WTC11 (cell line): ENCODE measurements at regions not wholly inside any gene's neighbourhood (a gene's known extent, or its start where the extent isn't known, plus 50 kb on each side); places are given as distances from the start of the nearest gene placed in this dataset.

ENCODE experiments used
- ATAC-seq: fragments of 200-7000 bp; cut with Tn5 transposase; 2 replicates; pipeline ENCODE4 v1.10.0; 2021; ENCODE audit warnings: mild to moderate bottlenecking, moderate library complexity
- CTCF ChIA-PET: fragments of 300-600 bp; sonication (Branson Sonifier 250); formaldehyde crosslinking; loops from one replicate; lab custom pipeline; 2021; ENCODE audit warnings: antibody characterized with exemption; lab: Charles Lee
- POLR2A ChIA-PET: fragments of 350-600 bp; sonication (Branson Sonifier 250); formaldehyde crosslinking; loops from one replicate; lab custom pipeline; 2021; ENCODE audit warnings: antibody characterized with exemption; lab: Charles Lee
- DNase-seq: peaks from one replicate; pipeline ENCODE4 v3.0.0; 2021; ENCODE audit warnings: low spot score
- H3K27ac Mint-ChIP-seq: 2 replicates; pipeline ENCODE4 v1.8.0; 2021; ENCODE audit warnings: mixed read lengths
- H3K27me3 Mint-ChIP-seq: 2 replicates; pipeline ENCODE4 v1.8.0; 2021; ENCODE audit warnings: low read depth, mild to moderate bottlenecking, moderate library complexity, mixed read lengths
- H3K36me3 Mint-ChIP-seq: 2 replicates; pipeline ENCODE4 v1.8.0; 2021; ENCODE audit warnings: mixed read lengths
- H3K4me1 Mint-ChIP-seq: 2 replicates; pipeline ENCODE4 v1.8.0; 2022; ENCODE audit warnings: mixed read lengths
- H3K4me3 Mint-ChIP-seq: 2 replicates; pipeline ENCODE4 v1.8.0; 2021; ENCODE audit warnings: mild to moderate bottlenecking, moderate library complexity, mixed read lengths
- H3K9me3 Mint-ChIP-seq: 2 replicates; pipeline ENCODE4 v1.8.0; 2021; ENCODE audit warnings: mixed read lengths
- ATF1 ChIP-seq: sonication (generic); formaldehyde crosslinking; IDR thresholded peaks from 2 replicates; pipeline ENCODE4 v1.8.1; 2023; ENCODE audit warnings: mild to moderate bottlenecking, moderate library complexity, missing genetic modification reagents
- ESRRA ChIP-seq: sonication (generic); formaldehyde crosslinking; IDR thresholded peaks from 2 replicates; pipeline ENCODE4 v1.8.1; 2022; ENCODE audit warnings: mild to moderate bottlenecking, missing genetic modification reagents, borderline replicate concordance
- FOXK1 ChIP-seq: sonication (generic); formaldehyde crosslinking; IDR thresholded peaks from 2 replicates; pipeline ENCODE4 v1.8.0; 2022; ENCODE audit warnings: mild to moderate bottlenecking, moderate library complexity, missing genetic modification reagents
- JUN ChIP-seq: sonication (generic); formaldehyde crosslinking; IDR thresholded peaks from 2 replicates; pipeline ENCODE4 v1.8.0; 2023; ENCODE audit warnings: mild to moderate bottlenecking, missing genetic modification reagents
- MXD4 ChIP-seq: fragments of 250-450 bp; sonication (Bioruptor Pico); IDR thresholded peaks from 2 replicates; pipeline ENCODE4 v1.8.0; 2021; ENCODE audit warnings: mild to moderate bottlenecking, moderate library complexity, borderline replicate concordance
- NFE2L1 ChIP-seq: sonication (generic); formaldehyde crosslinking; IDR thresholded peaks from 2 replicates; pipeline ENCODE4 v1.8.1; 2023; ENCODE audit warnings: missing genetic modification reagents
- NR1H2 ChIP-seq: sonication (generic); formaldehyde crosslinking; IDR thresholded peaks from 2 replicates; pipeline ENCODE4 v1.9.0; 2021; ENCODE audit warnings: mild to moderate bottlenecking, moderate library complexity, missing genetic modification reagents
- NR3C1 ChIP-seq: sonication (generic); formaldehyde crosslinking; conservative IDR thresholded peaks from 2 replicates; pipeline ENCODE4 v1.8.1; 2023; ENCODE audit warnings: low read depth, mild to moderate bottlenecking, missing genetic modification reagents
- PRRX2 ChIP-seq: fragments of 250-450 bp; sonication (Bioruptor Pico); IDR thresholded peaks from 2 replicates; pipeline ENCODE4 v1.8.0; 2021; ENCODE audit warnings: mild to moderate bottlenecking
- RELA ChIP-seq: sonication (generic); formaldehyde crosslinking; IDR thresholded peaks from 2 replicates; pipeline ENCODE4 v1.8.1; 2022; ENCODE audit warnings: missing genetic modification reagents, mild to moderate bottlenecking, borderline replicate concordance
- SMAD4 ChIP-seq: sonication (generic); formaldehyde crosslinking; IDR thresholded peaks from 2 replicates; pipeline ENCODE4 v1.8.0; 2022; ENCODE audit warnings: mild to moderate bottlenecking, missing genetic modification reagents
- SOX15 ChIP-seq: fragments of 250-450 bp; sonication (Bioruptor Pico); IDR thresholded peaks from 2 replicates; pipeline ENCODE4 v1.9.0; 2021; ENCODE audit warnings: mild to moderate bottlenecking
- TCF7 ChIP-seq: sonication (generic); formaldehyde crosslinking; IDR thresholded peaks from 2 replicates; pipeline ENCODE4 v1.8.0; 2022; ENCODE audit warnings: mild to moderate bottlenecking, low read depth, missing genetic modification reagents, moderate library complexity
- TEAD1 ChIP-seq: sonication (generic); formaldehyde crosslinking; IDR thresholded peaks from 2 replicates; pipeline ENCODE4 v1.8.0; 2022; ENCODE audit warnings: mild to moderate bottlenecking, missing genetic modification reagents
- TEAD4 ChIP-seq: sonication (generic); formaldehyde crosslinking; IDR thresholded peaks from 2 replicates; pipeline ENCODE4 v1.8.0; 2022; ENCODE audit warnings: mild to moderate bottlenecking, missing genetic modification reagents
- ZNF219 ChIP-seq: sonication (generic); formaldehyde crosslinking; IDR thresholded peaks from 2 replicates; pipeline ENCODE4 v1.8.0; 2023; ENCODE audit warnings: missing genetic modification reagents, mild to moderate bottlenecking, borderline replicate concordance
- ZNF232 ChIP-seq: sonication (generic); formaldehyde crosslinking; IDR thresholded peaks from 2 replicates; pipeline ENCODE4 v1.8.0; 2022; ENCODE audit warnings: mild to moderate bottlenecking, missing genetic modification reagents
- ZNF396 ChIP-seq: fragments of 250-450 bp; sonication (Bioruptor Pico); IDR thresholded peaks from 2 replicates; pipeline ENCODE4 v1.8.0; 2021; ENCODE audit warnings: mild to moderate bottlenecking, moderate library complexity, borderline replicate concordance
- ZNF423 ChIP-seq: fragments of 250-450 bp; sonication (Bioruptor Pico); IDR thresholded peaks from 2 replicates; pipeline ENCODE4 v2.1.2; 2022; ENCODE audit warnings: mild to moderate bottlenecking, moderate library complexity
- ZNF671 ChIP-seq: fragments of 250-450 bp; sonication (Bioruptor Pico); IDR thresholded peaks from 2 replicates; pipeline ENCODE4 v1.8.0; 2021; ENCODE audit warnings: mild to moderate bottlenecking
- TF ChIP-seq, protein P1 (sequence below): sonication (generic); formaldehyde crosslinking; conservative IDR thresholded peaks from 2 replicates; pipeline ENCODE4 v1.8.1; 2023; ENCODE audit warnings: mild to moderate bottlenecking, low read depth, missing genetic modification reagents, moderate library complexity
- TF ChIP-seq, protein P2 (sequence below): sonication (generic); formaldehyde crosslinking; IDR thresholded peaks from 2 replicates; pipeline ENCODE4 v1.8.0; 2023; ENCODE audit warnings: missing genetic modification reagents
- TF ChIP-seq, protein P3 (sequence below): sonication (generic); formaldehyde crosslinking; IDR thresholded peaks from 2 replicates; pipeline ENCODE4 v1.8.1; 2023; ENCODE audit warnings: mild to moderate bottlenecking, missing genetic modification reagents
- TF ChIP-seq, protein P4 (sequence below): sonication (generic); formaldehyde crosslinking; IDR thresholded peaks from 2 replicates; pipeline ENCODE4 v1.8.0; 2022; ENCODE audit warnings: mild to moderate bottlenecking, missing genetic modification reagents
- TF ChIP-seq, protein P5 (sequence below): sonication (generic); formaldehyde crosslinking; IDR thresholded peaks from 2 replicates; pipeline ENCODE4 v1.8.1; 2023; ENCODE audit warnings: mild to moderate bottlenecking, missing genetic modification reagents, moderate library complexity

DNA sequence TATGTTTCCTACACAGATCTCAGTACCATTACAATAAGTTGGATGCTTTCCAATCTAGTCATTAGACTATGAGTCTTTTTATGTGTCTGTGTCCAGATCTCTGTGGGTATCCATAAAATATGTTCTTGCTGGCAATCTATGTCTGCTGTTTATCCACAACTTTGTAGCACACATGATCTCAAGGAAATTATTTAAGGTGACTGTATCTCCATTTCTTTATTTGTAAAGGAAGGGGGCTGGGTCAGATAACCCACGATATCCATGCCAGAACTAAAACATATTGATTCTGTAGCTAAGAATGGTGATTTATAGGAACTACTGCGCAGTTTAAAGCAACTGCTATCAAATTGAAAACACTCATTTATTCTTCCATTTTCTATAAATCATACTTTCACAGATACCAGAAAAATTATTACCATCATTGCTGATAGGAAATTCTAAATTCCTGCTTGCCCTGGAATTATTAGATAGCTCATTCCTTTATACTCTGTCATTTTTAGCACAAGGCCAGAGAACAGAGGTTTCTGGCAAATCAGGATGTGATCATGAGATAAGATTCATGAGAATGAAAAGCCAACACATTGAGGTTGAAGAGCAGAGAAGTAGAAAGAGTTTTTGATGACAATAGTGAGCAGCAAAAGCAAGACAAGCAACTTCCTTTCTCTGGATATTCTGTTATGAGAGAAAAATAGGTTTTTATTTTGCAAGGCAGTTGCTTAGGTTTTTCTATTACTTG is 851.4 kb upstream of the CITED2 start:
- H3K4me1 Mint-ChIP-seq: no peaks in the 10 kb centered on the region
- TF ChIP-seq, protein P1, sequence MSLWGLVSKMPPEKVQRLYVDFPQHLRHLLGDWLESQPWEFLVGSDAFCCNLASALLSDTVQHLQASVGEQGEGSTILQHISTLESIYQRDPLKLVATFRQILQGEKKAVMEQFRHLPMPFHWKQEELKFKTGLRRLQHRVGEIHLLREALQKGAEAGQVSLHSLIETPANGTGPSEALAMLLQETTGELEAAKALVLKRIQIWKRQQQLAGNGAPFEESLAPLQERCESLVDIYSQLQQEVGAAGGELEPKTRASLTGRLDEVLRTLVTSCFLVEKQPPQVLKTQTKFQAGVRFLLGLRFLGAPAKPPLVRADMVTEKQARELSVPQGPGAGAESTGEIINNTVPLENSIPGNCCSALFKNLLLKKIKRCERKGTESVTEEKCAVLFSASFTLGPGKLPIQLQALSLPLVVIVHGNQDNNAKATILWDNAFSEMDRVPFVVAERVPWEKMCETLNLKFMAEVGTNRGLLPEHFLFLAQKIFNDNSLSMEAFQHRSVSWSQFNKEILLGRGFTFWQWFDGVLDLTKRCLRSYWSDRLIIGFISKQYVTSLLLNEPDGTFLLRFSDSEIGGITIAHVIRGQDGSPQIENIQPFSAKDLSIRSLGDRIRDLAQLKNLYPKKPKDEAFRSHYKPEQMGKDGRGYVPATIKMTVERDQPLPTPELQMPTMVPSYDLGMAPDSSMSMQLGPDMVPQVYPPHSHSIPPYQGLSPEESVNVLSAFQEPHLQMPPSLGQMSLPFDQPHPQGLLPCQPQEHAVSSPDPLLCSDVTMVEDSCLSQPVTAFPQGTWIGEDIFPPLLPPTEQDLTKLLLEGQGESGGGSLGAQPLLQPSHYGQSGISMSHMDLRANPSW (CRISPR knock-in tag): no peak
- TF ChIP-seq ZNF423 (no peak), RELA (CRISPR knock-in tag) (no peak), SOX15 (CRISPR knock-in tag) (no peak), SMAD4 (no peak), ESRRA (CRISPR knock-in tag) (no peak), JUN (CRISPR knock-in tag) (no peak), TEAD1 (CRISPR knock-in tag) (no peak)
- TF ChIP-seq, protein P2, sequence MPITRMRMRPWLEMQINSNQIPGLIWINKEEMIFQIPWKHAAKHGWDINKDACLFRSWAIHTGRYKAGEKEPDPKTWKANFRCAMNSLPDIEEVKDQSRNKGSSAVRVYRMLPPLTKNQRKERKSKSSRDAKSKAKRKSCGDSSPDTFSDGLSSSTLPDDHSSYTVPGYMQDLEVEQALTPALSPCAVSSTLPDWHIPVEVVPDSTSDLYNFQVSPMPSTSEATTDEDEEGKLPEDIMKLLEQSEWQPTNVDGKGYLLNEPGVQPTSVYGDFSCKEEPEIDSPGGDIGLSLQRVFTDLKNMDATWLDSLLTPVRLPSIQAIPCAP (CRISPR knock-in tag): no peak
- TF ChIP-seq, protein P3, sequence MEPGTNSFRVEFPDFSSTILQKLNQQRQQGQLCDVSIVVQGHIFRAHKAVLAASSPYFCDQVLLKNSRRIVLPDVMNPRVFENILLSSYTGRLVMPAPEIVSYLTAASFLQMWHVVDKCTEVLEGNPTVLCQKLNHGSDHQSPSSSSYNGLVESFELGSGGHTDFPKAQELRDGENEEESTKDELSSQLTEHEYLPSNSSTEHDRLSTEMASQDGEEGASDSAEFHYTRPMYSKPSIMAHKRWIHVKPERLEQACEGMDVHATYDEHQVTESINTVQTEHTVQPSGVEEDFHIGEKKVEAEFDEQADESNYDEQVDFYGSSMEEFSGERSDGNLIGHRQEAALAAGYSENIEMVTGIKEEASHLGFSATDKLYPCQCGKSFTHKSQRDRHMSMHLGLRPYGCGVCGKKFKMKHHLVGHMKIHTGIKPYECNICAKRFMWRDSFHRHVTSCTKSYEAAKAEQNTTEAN (CRISPR knock-in tag): no peak
- TF ChIP-seq, protein P4, sequence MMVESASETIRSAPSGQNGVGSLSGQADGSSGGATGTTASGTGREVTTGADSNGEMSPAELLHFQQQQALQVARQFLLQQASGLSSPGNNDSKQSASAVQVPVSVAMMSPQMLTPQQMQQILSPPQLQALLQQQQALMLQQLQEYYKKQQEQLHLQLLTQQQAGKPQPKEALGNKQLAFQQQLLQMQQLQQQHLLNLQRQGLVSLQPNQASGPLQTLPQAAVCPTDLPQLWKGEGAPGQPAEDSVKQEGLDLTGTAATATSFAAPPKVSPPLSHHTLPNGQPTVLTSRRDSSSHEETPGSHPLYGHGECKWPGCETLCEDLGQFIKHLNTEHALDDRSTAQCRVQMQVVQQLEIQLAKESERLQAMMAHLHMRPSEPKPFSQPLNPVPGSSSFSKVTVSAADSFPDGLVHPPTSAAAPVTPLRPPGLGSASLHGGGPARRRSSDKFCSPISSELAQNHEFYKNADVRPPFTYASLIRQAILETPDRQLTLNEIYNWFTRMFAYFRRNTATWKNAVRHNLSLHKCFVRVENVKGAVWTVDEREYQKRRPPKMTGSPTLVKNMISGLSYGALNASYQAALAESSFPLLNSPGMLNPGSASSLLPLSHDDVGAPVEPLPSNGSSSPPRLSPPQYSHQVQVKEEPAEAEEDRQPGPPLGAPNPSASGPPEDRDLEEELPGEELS (CRISPR knock-in tag): no peak
- TF ChIP-seq, all 79 proteins: peak for 0
- POLR2A ChIA-PET: no interaction called here
- Mint-ChIP-seq H3K36me3 (peaks cover 2% of the 10 kb centered on the region; the same call in 1 of the 2 replicates), H3K27ac (no peak overlapping the region), H3K4me3 (no peak overlapping the region), H3K9me3 (peaks cover 14% of the 10 kb centered on the region), H3K27me3 (no peaks in the 10 kb centered on the region)
- DNase-seq (no peak), ATAC-seq (no peak)
- CTCF ChIA-PET: no interaction called here

DNA sequence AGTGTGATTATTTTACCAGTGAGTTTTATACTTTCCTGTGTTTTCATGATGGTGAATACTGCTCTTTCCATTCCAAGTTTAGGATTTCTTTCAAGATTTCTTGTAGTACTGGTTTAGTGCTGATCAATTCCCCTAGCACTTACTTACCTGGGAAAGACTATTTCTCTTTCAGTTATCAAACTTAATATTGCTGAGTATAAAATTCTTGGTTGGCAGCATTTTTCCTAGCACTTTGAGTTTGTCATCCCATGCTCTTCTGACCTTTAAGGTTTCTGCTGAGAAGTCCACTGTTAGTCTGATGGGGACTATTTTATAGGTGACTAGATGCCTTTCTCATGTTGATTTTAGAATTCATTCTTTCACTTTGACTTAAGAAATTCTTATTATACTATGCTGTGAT is 842.8 kb upstream of the CITED2 start:
- H3K9me3 Mint-ChIP-seq: peaks cover 54% of the 10 kb centered on the region
- no peaks in the 10 kb centered on the region for H3K4me1 Mint-ChIP-seq
- peaks cover 27% of the 10 kb centered on the region for H3K36me3 Mint-ChIP-seq
- POLR2A ChIA-PET: no interaction called here
- H3K4me3 Mint-ChIP-seq: no peak overlapping the region
- H3K27ac Mint-ChIP-seq: no peak overlapping the region
- no peaks in the 10 kb centered on the region for H3K27me3 Mint-ChIP-seq
- ATAC-seq: no peak
- no peak for DNase-seq
- CTCF ChIA-PET: no interaction called here
- TF ChIP-seq ZNF396 (CRISPR knock-in tag) (no peak), ZNF219 (CRISPR knock-in tag) (no peak), MXD4 (CRISPR knock-in tag) (no peak), NR1H2 (CRISPR knock-in tag) (no peak), PRRX2 (CRISPR knock-in tag) (no peak), TCF7 (CRISPR knock-in tag) (no peak), FOXK1 (no peak), ZNF232 (CRISPR knock-in tag) (no peak), ZNF423 (no peak), ZNF671 (CRISPR knock-in tag) (no peak), NR3C1 (CRISPR knock-in tag) (no peak), TEAD4 (CRISPR knock-in tag) (no peak), JUN (CRISPR knock-in tag) (no peak), ATF1 (CRISPR knock-in tag) (no peak), NFE2L1 (CRISPR knock-in tag) (no peak)
- TF ChIP-seq, protein P5, sequence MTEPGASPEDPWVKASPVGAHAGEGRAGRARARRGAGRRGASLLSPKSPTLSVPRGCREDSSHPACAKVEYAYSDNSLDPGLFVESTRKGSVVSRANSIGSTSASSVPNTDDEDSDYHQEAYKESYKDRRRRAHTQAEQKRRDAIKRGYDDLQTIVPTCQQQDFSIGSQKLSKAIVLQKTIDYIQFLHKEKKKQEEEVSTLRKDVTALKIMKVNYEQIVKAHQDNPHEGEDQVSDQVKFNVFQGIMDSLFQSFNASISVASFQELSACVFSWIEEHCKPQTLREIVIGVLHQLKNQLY (CRISPR knock-in tag): no peak
- TF ChIP-seq, protein P1 (CRISPR knock-in tag): no peak
